Stimulated activated CD4-positive, alpha-beta T cell treated with anti-CD3 and anti-CD28 coated beads, Interleukin-4, amount 100 ng/mL, for 4 hours (primary cell): ENCODE measurements at regions not wholly inside any gene's neighbourhood (a gene's known extent, or its start where the extent isn't known, plus 50 kb on each side); places are given as distances from the start of the nearest gene placed in this dataset.

Experiments used
- DNase-seq, 2 experiments: peaks; one replicate each; pipeline ENCODE4 v3.0.0-alpha.2; 2020

DNA sequence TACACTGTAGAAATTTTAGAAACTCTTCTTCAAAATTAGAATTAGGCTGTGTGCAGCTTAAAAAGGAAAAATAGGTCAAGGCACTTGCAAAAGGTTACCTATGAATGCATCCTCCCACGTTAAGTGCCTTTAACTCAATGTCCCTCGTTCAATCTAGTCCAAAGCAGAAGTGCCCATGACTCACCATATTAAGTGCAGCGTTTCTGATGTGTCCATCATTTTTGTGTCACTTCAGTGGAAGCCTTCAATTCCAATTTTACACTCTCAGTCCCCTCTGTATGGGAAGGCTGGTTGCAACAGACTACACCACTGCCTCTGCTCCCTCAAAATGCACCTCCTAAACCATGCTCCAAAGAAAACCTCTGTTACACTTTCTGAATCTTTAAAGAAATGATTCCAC, 53.4 kb downstream of the FOXB1 start:
- no peak for DNase-seq

GRCh38 chr15:60059186-60059585, 55.1 kb downstream of the FOXB1 start:
- no peak for DNase-seq

- DNase-seq = no peak
Measured at GRCh38 chr15:60061758-60062157, 57.6 kb downstream of the FOXB1 start.

GRCh38 chr15:60062826-60063225, 58.7 kb downstream of the FOXB1 start:
- no peak for DNase-seq

- no peak for DNase-seq
Measured at GRCh38 chr15:60065951-60066350, 61.8 kb downstream of the FOXB1 start.

GRCh38 chr15:60070838-60071493, 66.9 kb downstream of the FOXB1 start:
- DNase-seq = no peak

DNA sequence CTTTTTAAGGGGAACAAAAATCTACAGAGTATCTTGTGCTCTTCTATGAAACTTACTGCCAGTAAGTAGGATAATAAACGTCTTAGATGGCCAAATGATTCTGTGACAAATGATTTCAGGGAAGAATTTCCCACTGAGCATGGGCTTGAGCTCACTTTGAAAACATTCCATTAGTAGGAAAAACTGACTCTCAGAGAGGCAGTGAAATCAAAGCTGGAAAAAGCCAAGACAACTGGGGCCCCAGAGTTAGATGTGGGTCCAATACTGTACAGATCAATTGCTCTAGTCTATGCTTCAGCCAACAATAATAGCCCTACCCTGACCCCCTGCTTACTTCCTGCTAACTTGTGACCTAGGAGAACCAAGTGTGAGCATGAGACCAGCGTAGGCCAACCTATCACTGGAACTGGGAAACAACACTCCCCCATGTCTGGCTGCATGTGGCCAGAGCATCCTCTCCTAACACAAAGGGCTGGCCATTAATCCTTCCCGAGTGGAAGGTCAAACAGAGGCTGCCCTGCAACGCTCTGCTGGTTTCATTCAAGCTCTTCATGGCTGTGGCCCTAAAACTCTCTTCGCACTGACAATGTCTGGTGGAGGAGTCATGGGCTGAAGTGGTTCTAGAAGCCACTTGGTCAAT, 68.8 kb downstream of the FOXB1 start:
- DNase-seq = no peak

DNA sequence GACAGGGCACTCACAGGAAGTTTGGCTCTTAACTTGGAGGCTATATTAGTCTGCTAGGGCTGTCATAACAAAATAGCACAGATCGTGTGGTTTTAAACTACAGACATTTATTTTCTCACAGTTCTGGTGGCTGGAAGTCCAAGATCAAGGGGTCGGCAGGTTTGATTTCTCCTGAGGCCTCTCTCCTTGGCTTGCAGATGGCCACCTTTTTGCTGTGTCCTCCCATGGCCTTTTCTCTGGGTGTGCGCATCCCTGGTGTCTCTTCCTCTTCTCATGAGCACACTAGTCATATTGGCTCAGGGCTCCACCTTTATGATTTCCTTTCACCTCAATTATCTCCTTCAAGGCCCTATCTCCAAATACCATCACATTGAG, 69.3 kb downstream of the FOXB1 start:
- no peak for DNase-seq

DNA sequence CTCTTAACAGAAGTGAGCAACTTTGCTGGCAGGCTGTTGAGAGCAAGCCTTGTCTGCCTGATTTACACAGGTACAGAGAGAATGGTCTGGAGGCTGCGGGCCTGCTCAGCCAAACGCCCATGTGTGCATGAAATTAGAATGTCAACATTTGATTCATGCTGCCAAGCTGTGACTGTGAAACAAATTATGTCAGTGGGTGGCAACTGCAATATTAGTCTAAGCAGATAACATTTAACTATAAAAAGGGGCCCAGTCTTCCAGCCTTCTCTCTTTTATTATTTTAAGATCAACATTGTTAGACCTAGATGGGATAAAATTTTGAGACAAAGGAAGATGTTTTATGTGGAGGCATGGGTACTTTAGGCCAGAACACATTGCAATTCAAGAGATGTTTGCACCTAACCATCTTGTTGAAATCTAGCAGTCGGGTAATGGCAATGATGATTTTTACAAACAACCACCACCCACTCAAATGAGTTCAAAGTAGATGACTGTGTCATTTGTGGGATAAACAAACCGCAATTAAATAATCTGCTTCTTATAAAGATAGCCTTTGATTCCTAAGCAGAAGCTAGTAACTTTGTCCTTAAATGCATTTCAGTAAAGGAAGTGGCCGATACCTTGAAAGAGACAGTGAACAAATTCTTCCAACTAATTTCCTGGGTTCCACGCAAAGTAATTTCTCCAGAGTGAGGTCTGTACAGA, 70.2 kb downstream of the FOXB1 start:
- DNase-seq = no peak

DNA sequence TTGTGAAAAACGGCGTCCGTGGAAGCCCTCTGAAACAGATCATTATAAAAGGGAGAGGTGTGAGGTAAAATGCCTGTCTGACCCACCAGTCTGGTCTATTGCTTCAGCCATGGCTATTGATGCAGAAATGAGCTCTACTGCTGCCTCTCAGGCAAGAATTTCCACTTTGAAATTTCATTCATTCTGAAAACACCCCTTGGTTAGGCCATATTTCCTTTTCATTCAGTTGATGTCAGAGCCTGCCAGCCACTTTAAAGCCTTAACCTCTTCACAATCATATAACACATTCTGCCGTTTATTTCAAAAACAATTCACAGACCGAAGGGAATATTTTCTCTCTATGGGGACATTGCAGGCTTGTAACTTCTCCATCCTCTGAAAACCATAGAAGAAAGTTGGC, 71.9 kb downstream of the FOXB1 start:
- DNase-seq = no peak

DNA sequence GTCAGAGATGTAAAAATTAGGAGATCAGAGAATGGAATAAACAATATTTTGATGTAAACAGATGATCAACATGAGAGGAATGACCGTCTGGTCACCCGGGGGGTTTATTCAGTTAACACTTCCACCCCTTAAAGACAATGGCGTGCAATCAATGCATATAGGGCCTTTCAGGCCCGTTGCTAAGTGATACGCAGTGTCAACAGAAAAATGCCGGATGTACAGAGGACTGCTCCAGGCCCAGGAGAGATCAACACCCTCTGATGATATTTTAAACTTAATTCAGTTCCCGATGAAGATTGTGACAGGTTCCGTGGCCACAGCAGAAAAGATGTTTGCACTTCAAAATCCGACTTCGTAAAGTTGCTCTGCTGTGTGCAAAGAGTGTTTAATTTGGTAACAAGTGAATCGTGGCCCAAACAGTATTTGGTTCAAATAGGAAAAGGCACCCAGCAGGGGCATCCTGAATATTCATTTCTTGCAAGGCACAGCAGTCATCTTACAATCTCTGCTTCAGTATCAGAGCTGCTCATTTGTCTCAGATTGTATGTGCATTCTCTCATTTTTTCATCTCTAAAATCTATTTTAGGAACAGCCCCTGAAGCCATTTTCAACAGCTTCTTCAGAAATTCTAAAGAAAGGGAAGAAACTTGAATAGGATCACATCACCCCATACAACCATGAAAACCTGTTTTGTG, 72.6 kb downstream of the FOXB1 start:
- no peak for DNase-seq

- no peak for DNase-seq
Measured at GRCh38 chr15:60077581-60078359, 73.7 kb downstream of the FOXB1 start.

- DNase-seq = no peak
Measured at GRCh38 chr15:60079210-60079609, 75.1 kb downstream of the FOXB1 start.

GRCh38 chr15:60081976-60082375, 77.9 kb downstream of the FOXB1 start:
- DNase-seq = no peak

DNA sequence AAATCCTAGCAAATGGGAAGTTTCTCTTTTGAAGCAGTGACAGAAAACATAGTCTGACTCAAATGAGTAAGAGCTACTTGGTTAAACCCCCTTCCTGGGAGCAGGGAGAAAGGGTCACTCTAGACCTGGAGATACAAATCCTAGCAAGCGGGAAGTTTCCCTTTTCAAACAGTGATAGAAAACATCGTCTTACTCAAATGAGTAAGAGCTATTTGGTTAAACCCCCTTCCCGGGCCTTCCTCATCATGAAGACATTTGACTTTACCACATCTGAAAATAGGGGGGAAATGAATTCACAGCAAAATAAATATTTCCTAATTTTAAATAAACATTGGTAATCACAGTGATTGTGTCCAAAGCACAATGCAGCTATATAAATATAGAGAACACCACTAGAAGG, 79.2 kb downstream of the FOXB1 start:
- no peak for DNase-seq

GRCh38 chr15:60086681-60087429, 82.7 kb downstream of the FOXB1 start:
- DNase-seq = no peak

DNA sequence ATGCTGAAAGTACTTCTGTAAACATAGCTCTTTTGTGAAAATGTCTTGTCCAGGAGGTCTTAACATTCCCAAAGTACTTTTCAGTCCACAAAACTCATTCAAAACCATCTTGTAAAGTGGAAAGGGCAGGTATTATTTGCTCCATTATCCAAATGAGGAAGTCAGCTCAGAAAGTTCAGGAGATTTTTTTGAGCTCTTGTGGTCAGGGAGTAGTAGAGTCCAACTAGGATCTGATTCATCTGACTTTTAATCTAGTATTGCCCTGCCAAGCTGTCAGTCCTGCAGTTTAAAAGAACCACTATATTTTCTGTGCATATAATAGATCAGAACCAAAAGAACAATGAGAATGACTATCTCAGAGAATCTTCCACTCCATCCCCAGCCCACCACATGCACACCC, 83.5 kb downstream of the FOXB1 start:
- DNase-seq = no peak

GRCh38 chr15:60090747-60091146, 86.6 kb downstream of the FOXB1 start:
- DNase-seq = no peak

DNA sequence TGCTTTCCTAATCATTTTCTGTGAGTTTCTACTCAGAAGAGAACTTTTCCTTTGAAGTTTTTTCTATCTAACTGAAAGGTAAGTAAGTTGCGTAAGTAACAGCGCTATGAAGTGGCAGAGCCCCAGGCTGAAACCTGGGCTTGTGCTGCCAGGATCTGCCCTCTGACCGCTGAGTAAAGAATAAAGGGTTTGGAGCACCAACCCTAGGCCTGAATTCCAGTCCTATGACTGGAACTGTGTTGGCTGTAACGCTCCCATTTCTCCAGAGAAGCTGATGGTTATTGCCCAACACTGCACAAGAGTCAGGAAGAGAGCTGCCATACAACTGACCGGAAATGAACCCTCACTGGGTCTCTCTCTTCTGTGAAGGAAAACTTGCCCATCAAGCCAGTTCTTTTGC, 87.0 kb downstream of the FOXB1 start:
- no peak for DNase-seq

DNA sequence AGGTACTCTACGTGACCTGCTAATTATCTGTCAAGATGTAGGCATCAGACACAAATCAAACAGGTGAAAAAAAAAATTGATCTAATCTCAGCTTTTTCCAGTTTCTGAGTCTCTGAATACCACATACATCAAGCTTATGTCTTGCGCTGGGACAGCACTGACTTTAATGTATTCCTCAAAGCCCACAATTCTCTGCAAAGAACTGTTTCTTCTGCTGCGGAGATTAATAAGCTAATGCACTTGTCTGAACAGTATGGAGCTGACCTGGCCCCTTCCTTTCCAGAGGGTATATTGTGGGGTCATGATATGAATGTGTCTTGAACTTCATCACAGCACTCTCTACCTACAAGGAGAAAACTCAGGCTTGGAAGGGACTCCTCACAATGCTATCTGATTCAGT, 87.8 kb downstream of the FOXB1 start:
- no peak for DNase-seq

- no peak for DNase-seq
Measured at GRCh38 chr15:60093273-60094067, 89.4 kb downstream of the FOXB1 start.
